ENCODE measurements at regions not wholly inside any gene's neighbourhood (a gene's known extent, or its start where the extent isn't known, plus 50 kb on each side); places are given as distances from the start of the nearest gene placed in this dataset.

DNA sequence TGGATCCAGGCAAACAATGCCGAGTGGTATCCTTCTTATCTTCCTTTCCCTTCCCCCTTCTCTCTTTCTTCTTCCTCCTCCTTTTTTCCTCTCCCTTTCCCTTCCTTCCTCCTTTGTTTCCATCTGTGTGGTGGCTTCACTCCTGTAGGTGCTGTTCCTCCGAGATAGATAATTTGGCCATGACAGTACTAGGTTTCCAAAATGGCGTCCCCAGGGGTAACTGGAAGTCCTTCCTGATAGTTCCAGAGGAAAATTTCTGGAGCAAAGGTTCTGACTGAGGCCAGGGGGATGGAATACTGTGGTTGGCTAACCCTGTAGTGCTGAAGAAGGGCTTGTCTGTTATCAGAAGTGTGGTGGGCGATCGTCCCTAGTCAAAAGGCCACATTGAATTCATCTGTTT lies 52.5 kb upstream of the CCDC6 start:
- TF ChIP-seq, protein P1, sequence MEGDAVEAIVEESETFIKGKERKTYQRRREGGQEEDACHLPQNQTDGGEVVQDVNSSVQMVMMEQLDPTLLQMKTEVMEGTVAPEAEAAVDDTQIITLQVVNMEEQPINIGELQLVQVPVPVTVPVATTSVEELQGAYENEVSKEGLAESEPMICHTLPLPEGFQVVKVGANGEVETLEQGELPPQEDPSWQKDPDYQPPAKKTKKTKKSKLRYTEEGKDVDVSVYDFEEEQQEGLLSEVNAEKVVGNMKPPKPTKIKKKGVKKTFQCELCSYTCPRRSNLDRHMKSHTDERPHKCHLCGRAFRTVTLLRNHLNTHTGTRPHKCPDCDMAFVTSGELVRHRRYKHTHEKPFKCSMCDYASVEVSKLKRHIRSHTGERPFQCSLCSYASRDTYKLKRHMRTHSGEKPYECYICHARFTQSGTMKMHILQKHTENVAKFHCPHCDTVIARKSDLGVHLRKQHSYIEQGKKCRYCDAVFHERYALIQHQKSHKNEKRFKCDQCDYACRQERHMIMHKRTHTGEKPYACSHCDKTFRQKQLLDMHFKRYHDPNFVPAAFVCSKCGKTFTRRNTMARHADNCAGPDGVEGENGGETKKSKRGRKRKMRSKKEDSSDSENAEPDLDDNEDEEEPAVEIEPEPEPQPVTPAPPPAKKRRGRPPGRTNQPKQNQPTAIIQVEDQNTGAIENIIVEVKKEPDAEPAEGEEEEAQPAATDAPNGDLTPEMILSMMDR (conservative IDR thresholded peaks at IDR 0.05; ENCODE audit: low read length), result no peak
- no peak for TF ChIP-seq EZH2phosphoT487 (IDR thresholded peaks at IDR 0.05; ENCODE audit: borderline replicate concordance, low read depth, low read length)

Data from OCI-LY7 (cell line).